Caki2 (cell line): ENCODE measurements at regions not wholly inside any gene's neighbourhood (a gene's known extent, or its start where the extent isn't known, plus 50 kb on each side); places are given as distances from the start of the nearest gene placed in this dataset.

ENCODE experiments used
- DNase-seq: peaks from one replicate; pipeline ENCODE4 v3.0.0-alpha.2; 2015; ENCODE audit warnings: low read depth
- in situ Hi-C: cut with HindIII; loops from 2 replicates; pipeline ENCODE4 v1.10.0; 2016; ENCODE audit warnings: low sequenced_read_pairs, low pct_unique_long_range_greater_than_20kb, mixed read lengths

- in situ Hi-C loops, result no loop called here
Observed at GRCh38 chr4:18081708-18082107, 60.2 kb upstream of the LCORL start.

GRCh38 chr4:18077808-18078207, 56.3 kb upstream of the LCORL start:
- in situ Hi-C loops, result no loop called here
- DNase-seq, result no peak

More at GRCh38 chr4:18081708-18082107, 60.2 kb upstream of the LCORL start:
- DNase-seq, result no peak

- in situ Hi-C loops, result no loop called here
- no peak for DNase-seq
Observed at GRCh38 chr4:18075823-18076433, 54.4 kb upstream of the LCORL start.

- in situ Hi-C loops, result no loop called here
- DNase-seq, result no peak
Observed at GRCh38 chr4:18071894-18072293, 50.3 kb upstream of the LCORL start.
